ENCODE measurements at regions not wholly inside any gene's neighbourhood (a gene's known extent, or its start where the extent isn't known, plus 50 kb on each side); places are given as distances from the start of the nearest gene placed in this dataset.
"Not testable (repeated sequence)": the region's sequence is repeated elsewhere in the genome, so short reads cannot be mapped to it uniquely, and the experiment has no call there.

GRCh38 chr2:122562775-122563174 is 807.3 kb downstream of the TSN start:
- Histone ChIP-seq H3K4me1 (ENCODE audit: control insufficient read depth, insufficient read depth, low read length) (no peaks in the 10 kb centered on the region), H3K27me3 (ENCODE audit: control insufficient read depth, insufficient read depth, low read length) (no peaks in the 10 kb centered on the region), H3K36me3 (ENCODE audit: control insufficient read depth, insufficient read depth, low read length) (no peaks in the 10 kb centered on the region), H3K9ac (ENCODE audit: low read depth, low read length) (no peak overlapping the region), H3K4me3 (ENCODE audit: low read depth, low read length) (no peak overlapping the region), H3K9me3 (ENCODE audit: control insufficient read depth, insufficient read depth, low read length) (no peaks in the 10 kb centered on the region)

- H3K36me3 ChIP-seq (ENCODE audit: control insufficient read depth, insufficient read depth, low read length), result no peaks in the 10 kb centered on the region
- no peaks in the 10 kb centered on the region for H3K9me3 ChIP-seq (ENCODE audit: control insufficient read depth, insufficient read depth, low read length)
- H3K9ac ChIP-seq (ENCODE audit: low read depth, low read length), result no peak overlapping the region
- H3K27me3 ChIP-seq (ENCODE audit: control insufficient read depth, insufficient read depth, low read length), result no peaks in the 10 kb centered on the region
- H3K4me3 ChIP-seq (ENCODE audit: low read depth, low read length), result no peak overlapping the region
- no peaks in the 10 kb centered on the region for H3K4me1 ChIP-seq (ENCODE audit: control insufficient read depth, insufficient read depth, low read length)
Observed at GRCh38 chr2:122563781-122564180, 808.3 kb downstream of the TSN start.

GRCh38 chr2:122564843-122565242 is 809.4 kb downstream of the TSN start:
- Histone ChIP-seq H3K9ac (ENCODE audit: low read depth, low read length) (no peak overlapping the region), H3K9me3 (ENCODE audit: control insufficient read depth, insufficient read depth, low read length) (no peaks in the 10 kb centered on the region), H3K4me3 (ENCODE audit: low read depth, low read length) (no peak overlapping the region), H3K4me1 (ENCODE audit: control insufficient read depth, insufficient read depth, low read length) (no peaks in the 10 kb centered on the region), H3K36me3 (ENCODE audit: control insufficient read depth, insufficient read depth, low read length) (no peaks in the 10 kb centered on the region), H3K27me3 (ENCODE audit: control insufficient read depth, insufficient read depth, low read length) (no peaks in the 10 kb centered on the region)

- H3K27me3 ChIP-seq (ENCODE audit: control insufficient read depth, insufficient read depth, low read length), result no peaks in the 10 kb centered on the region
- H3K9me3 ChIP-seq (ENCODE audit: control insufficient read depth, insufficient read depth, low read length), result no peaks in the 10 kb centered on the region
- no peaks in the 10 kb centered on the region for H3K4me1 ChIP-seq (ENCODE audit: control insufficient read depth, insufficient read depth, low read length)
- H3K36me3 ChIP-seq (ENCODE audit: control insufficient read depth, insufficient read depth, low read length), result no peaks in the 10 kb centered on the region
- H3K4me3 ChIP-seq (ENCODE audit: low read depth, low read length), result no peak overlapping the region
- no peak overlapping the region for H3K9ac ChIP-seq (ENCODE audit: low read depth, low read length)
Observed at GRCh38 chr2:122565364-122565763, 809.9 kb downstream of the TSN start.

- H3K4me1 ChIP-seq (ENCODE audit: control insufficient read depth, insufficient read depth, low read length), result no peaks in the 10 kb centered on the region
- H3K27me3 ChIP-seq (ENCODE audit: control insufficient read depth, insufficient read depth, low read length), result no peaks in the 10 kb centered on the region
- H3K9ac ChIP-seq (ENCODE audit: low read depth, low read length), result no peak overlapping the region
Observed at GRCh38 chr2:122570641-122571040, 815.2 kb downstream of the TSN start.

GRCh38 chr2:122571471-122571870 is 816.0 kb downstream of the TSN start:
- H3K27me3 ChIP-seq (ENCODE audit: control insufficient read depth, insufficient read depth, low read length); H3K36me3 ChIP-seq (ENCODE audit: control insufficient read depth, insufficient read depth, low read length); H3K4me1 ChIP-seq (ENCODE audit: control insufficient read depth, insufficient read depth, low read length); H3K9me3 ChIP-seq (ENCODE audit: control insufficient read depth, insufficient read depth, low read length); H3K9ac ChIP-seq (ENCODE audit: low read depth, low read length); H3K4me3 ChIP-seq (ENCODE audit: low read depth, low read length): not testable (repeated sequence)

More at GRCh38 chr2:122570641-122571040, 815.2 kb downstream of the TSN start:
- Histone ChIP-seq H3K4me3 (ENCODE audit: low read depth, low read length) (no peak overlapping the region), H3K9me3 (ENCODE audit: control insufficient read depth, insufficient read depth, low read length) (no peaks in the 10 kb centered on the region), H3K36me3 (ENCODE audit: control insufficient read depth, insufficient read depth, low read length) (no peaks in the 10 kb centered on the region)

- H3K9ac ChIP-seq (ENCODE audit: low read depth, low read length), result no peak overlapping the region
- no peaks in the 10 kb centered on the region for H3K9me3 ChIP-seq (ENCODE audit: control insufficient read depth, insufficient read depth, low read length)
- no peak overlapping the region for H3K4me3 ChIP-seq (ENCODE audit: low read depth, low read length)
- no peaks in the 10 kb centered on the region for H3K4me1 ChIP-seq (ENCODE audit: control insufficient read depth, insufficient read depth, low read length)
- no peaks in the 10 kb centered on the region for H3K36me3 ChIP-seq (ENCODE audit: control insufficient read depth, insufficient read depth, low read length)
- H3K27me3 ChIP-seq (ENCODE audit: control insufficient read depth, insufficient read depth, low read length), result no peaks in the 10 kb centered on the region
Observed at GRCh38 chr2:122575076-122575475, 819.6 kb downstream of the TSN start.

GRCh38 chr2:122583159-122583917 is 827.9 kb downstream of the TSN start:
- H3K9me3 ChIP-seq (ENCODE audit: control insufficient read depth, insufficient read depth, low read length), result no peaks in the 10 kb centered on the region
- H3K36me3 ChIP-seq (ENCODE audit: control insufficient read depth, insufficient read depth, low read length), result no peaks in the 10 kb centered on the region
- no peak overlapping the region for H3K4me3 ChIP-seq (ENCODE audit: low read depth, low read length)
- no peaks in the 10 kb centered on the region for H3K27me3 ChIP-seq (ENCODE audit: control insufficient read depth, insufficient read depth, low read length)
- H3K9ac ChIP-seq (ENCODE audit: low read depth, low read length), result no peak overlapping the region
- no peaks in the 10 kb centered on the region for H3K4me1 ChIP-seq (ENCODE audit: control insufficient read depth, insufficient read depth, low read length)

GRCh38 chr2:122590524-122590923 is 835.1 kb downstream of the TSN start:
- no peak overlapping the region for H3K4me3 ChIP-seq (ENCODE audit: low read depth, low read length)
- no peak overlapping the region for H3K9ac ChIP-seq (ENCODE audit: low read depth, low read length)
- H3K9me3 ChIP-seq (ENCODE audit: control insufficient read depth, insufficient read depth, low read length), result no peaks in the 10 kb centered on the region
- no peaks in the 10 kb centered on the region for H3K36me3 ChIP-seq (ENCODE audit: control insufficient read depth, insufficient read depth, low read length)
- H3K27me3 ChIP-seq (ENCODE audit: control insufficient read depth, insufficient read depth, low read length), result no peaks in the 10 kb centered on the region
- H3K4me1 ChIP-seq (ENCODE audit: control insufficient read depth, insufficient read depth, low read length), result no peaks in the 10 kb centered on the region

GRCh38 chr2:122595065-122595464 is 839.6 kb downstream of the TSN start:
- H3K4me3 ChIP-seq (ENCODE audit: low read depth, low read length), result no peak overlapping the region
- H3K27me3 ChIP-seq (ENCODE audit: control insufficient read depth, insufficient read depth, low read length), result no peaks in the 10 kb centered on the region
- no peak overlapping the region for H3K9ac ChIP-seq (ENCODE audit: low read depth, low read length)

GRCh38 chr2:122596598-122596997 is 841.1 kb downstream of the TSN start:
- H3K27me3 ChIP-seq (ENCODE audit: control insufficient read depth, insufficient read depth, low read length), result no peaks in the 10 kb centered on the region
- no peaks in the 10 kb centered on the region for H3K9me3 ChIP-seq (ENCODE audit: control insufficient read depth, insufficient read depth, low read length)
- H3K4me1 ChIP-seq (ENCODE audit: control insufficient read depth, insufficient read depth, low read length), result no peaks in the 10 kb centered on the region
- H3K36me3 ChIP-seq (ENCODE audit: control insufficient read depth, insufficient read depth, low read length), result no peaks in the 10 kb centered on the region
- no peak overlapping the region for H3K4me3 ChIP-seq (ENCODE audit: low read depth, low read length)
- no peak overlapping the region for H3K9ac ChIP-seq (ENCODE audit: low read depth, low read length)

More at GRCh38 chr2:122595065-122595464, 839.6 kb downstream of the TSN start:
- no peaks in the 10 kb centered on the region for H3K4me1 ChIP-seq (ENCODE audit: control insufficient read depth, insufficient read depth, low read length)
- H3K36me3 ChIP-seq (ENCODE audit: control insufficient read depth, insufficient read depth, low read length), result no peaks in the 10 kb centered on the region
- H3K9me3 ChIP-seq (ENCODE audit: control insufficient read depth, insufficient read depth, low read length), result no peaks in the 10 kb centered on the region

GRCh38 chr2:122598784-122599183 is 843.3 kb downstream of the TSN start:
- no peak overlapping the region for H3K4me3 ChIP-seq (ENCODE audit: low read depth, low read length)
- H3K4me1 ChIP-seq (ENCODE audit: control insufficient read depth, insufficient read depth, low read length), result no peaks in the 10 kb centered on the region
- H3K27me3 ChIP-seq (ENCODE audit: control insufficient read depth, insufficient read depth, low read length), result no peaks in the 10 kb centered on the region
- H3K9me3 ChIP-seq (ENCODE audit: control insufficient read depth, insufficient read depth, low read length), result no peaks in the 10 kb centered on the region
- no peaks in the 10 kb centered on the region for H3K36me3 ChIP-seq (ENCODE audit: control insufficient read depth, insufficient read depth, low read length)
- no peak overlapping the region for H3K9ac ChIP-seq (ENCODE audit: low read depth, low read length)

All from iPS-15b (cell line).